Hematopoietic multipotent progenitor cell treated with erythropoietin and hydrocortisone succinate and interleukin-3 and kit ligand, for 17 days (in vitro differentiated cells): ENCODE measurements at regions not wholly inside any gene's neighbourhood (a gene's known extent, or its start where the extent isn't known, plus 50 kb on each side); places are given as distances from the start of the nearest gene placed in this dataset.
"Not testable (repeated sequence)": the region's sequence is repeated elsewhere in the genome, so short reads cannot be mapped to it uniquely, and the experiment has no call there.

Experiments
- DNase-seq: peaks from one replicate; pipeline ENCODE4 v3.0.0-alpha.2; 2015; ENCODE audit warnings: low spot score

DNA sequence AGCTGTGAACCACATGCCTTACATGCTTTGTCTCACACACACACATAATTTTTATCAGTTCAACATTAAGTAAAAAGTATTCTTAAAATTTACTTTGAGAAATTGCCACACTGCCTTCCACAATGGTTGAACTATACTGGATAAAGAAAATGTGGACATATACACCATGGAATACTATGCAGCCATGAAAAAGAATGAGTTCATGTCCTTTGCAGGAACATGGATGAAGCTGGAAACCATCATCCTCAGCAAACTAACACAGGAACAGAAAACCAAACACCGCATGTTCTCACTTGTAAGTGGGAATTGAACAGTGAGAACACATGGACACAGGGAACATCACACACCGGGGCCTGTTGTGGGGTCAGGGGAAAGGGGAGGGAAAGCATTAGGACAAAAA is 774.9 kb upstream of the RAB6C start:
- DNase-seq, result not testable (repeated sequence)

DNA sequence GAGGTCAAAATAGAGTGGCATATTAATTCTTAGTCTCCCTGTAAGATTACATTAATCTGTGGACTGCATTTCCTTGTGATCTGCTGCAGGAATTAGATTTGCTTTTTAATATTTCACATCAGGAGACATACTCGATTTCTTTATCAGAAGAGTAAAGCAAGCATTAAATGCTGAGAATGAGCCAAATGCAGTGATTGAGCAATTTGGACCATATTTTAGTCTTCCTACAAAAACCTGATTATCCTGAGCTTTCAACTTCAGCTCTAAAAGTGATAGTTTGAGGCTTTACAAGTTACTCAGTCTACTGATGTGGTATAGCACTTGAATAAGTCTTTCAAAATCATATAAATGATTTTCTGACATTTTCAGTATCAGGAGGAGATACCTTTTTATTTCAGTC is 774.3 kb upstream of the RAB6C start:
- no peak for DNase-seq

- no peak for DNase-seq
These were observed 773.7 kb upstream of the RAB6C start for GRCh38 chr2:129205766-129206165.

GRCh38 chr2:129212299-129212958 is 767.0 kb upstream of the RAB6C start:
- no peak for DNase-seq

- no peak for DNase-seq
These were observed 755.4 kb upstream of the RAB6C start for GRCh38 chr2:129224022-129224421.

DNA sequence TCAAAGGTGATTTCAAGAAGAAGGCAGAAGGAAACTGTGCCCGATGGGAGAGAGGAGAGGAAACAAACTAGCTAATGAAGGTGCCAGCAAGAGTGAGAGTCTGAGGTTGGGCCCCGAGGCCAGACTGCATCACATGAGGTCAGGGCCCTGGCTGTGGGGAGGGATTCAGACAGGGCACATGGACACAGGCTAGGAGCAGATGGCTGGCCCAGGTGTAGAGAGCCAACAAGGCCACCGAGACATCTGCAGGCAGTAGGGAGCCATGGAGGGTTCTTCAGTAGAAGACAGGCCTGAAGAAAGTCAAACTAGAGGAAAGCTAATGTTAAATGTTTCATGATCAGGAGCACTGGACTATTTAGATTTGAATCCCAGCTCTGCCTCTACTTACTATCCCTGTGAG is 755.0 kb upstream of the RAB6C start:
- DNase-seq, result no peak

DNA sequence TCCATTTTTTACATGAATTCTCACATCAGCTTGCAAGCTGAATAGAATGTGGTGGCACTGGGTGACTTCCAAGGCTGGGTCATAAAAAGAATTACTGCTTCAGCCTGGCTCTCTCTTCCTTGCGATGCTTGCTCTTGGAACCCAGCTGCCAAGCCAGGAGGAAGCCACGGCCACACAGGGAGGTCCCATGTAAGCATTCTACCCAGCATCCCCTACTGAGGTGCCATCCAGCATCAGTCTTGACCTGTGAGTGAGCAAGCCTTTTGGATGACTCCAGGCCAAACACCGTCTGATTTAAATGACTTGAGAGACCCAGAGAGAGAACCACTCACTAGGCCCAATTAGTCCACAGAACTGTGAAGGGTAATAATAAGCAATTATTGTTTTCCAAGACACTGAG is 750.3 kb upstream of the RAB6C start:
- DNase-seq, result no peak

DNA sequence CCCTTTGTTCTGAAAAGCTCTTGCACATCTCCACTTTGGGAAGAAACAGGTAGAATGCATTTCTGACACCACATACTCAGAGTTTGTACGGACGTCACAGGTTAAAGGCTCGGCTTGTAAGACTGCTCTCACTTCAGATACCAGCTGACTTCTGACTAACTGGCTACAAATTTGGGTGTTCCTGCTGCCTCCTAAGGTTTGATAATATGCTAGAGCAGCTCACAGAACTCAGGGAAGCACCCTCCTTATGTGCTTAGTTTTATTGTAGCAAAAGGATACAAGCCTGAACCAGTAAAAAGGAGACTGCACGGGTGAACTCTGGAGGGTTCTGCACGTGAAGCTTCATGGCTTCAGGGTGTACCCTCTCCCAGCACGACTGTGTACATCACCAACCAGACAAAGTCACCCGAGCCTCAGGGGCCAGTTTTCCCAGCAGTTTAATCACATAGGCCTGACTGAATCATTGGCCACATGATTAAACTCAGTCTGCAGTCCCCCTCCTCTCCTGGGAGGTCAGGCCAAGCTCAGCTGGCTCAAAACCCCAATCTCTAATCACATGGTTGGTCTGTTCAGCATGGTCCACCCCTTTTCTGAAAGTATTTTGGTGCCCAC is 749.5 kb upstream of the RAB6C start:
- DNase-seq, result no peak

- no peak for DNase-seq
These were observed 747.5 kb upstream of the RAB6C start for GRCh38 chr2:129231924-129232323.

DNA sequence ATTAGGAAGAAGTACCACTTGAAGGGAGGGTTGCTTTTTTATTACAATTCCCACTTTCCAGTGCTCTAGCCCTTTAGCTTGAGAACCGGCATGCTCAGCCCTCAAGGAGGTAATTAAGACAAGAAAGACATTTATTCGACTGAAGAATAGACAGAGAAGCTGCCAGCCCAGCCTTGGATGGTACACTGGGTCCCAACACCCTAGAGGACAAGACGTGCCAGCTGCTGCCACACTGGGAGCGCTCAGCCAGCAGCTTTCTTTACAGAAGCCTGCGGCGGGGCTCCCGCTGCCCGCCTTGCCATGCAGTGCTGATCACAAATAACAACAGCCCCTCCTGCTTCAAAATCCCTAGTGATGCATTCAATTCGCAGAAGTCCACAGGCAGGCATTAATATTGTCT is 746.3 kb upstream of the RAB6C start:
- no peak for DNase-seq

GRCh38 chr2:129233751-129234406 is 745.6 kb upstream of the RAB6C start:
- DNase-seq, result no peak

- no peak for DNase-seq
These were observed 742.9 kb upstream of the RAB6C start for GRCh38 chr2:129236601-129237000.

- no peak for DNase-seq
These were observed 741.3 kb upstream of the RAB6C start for GRCh38 chr2:129237966-129238725.

- DNase-seq, result no peak
These were observed 740.3 kb upstream of the RAB6C start for GRCh38 chr2:129239141-129239540.

- no peak for DNase-seq
These were observed 739.4 kb upstream of the RAB6C start for GRCh38 chr2:129240061-129240460.

DNA sequence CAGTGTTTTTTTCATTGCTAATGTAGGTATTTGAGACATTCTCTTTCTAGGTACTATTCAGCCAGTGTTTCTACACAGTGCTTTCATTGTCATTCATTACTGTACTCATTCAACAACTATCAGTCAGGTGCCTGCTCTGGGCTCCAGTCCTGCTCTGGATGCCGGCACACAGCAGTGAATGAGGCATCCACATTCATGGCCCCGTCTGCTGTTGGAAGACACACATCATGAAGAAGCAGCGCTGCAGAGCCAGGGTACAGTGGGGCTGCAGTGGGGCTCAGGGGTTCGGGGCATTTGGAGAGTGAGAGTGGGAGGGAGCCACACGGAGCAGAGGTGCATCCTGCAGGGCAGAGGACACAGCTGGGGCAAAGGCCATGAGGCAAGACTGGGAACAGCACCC is 737.2 kb upstream of the RAB6C start:
- no peak for DNase-seq

GRCh38 chr2:129247751-129248150 is 731.7 kb upstream of the RAB6C start:
- no peak for DNase-seq

- no peak for DNase-seq
These were observed 731.3 kb upstream of the RAB6C start for GRCh38 chr2:129248198-129248597.

DNA sequence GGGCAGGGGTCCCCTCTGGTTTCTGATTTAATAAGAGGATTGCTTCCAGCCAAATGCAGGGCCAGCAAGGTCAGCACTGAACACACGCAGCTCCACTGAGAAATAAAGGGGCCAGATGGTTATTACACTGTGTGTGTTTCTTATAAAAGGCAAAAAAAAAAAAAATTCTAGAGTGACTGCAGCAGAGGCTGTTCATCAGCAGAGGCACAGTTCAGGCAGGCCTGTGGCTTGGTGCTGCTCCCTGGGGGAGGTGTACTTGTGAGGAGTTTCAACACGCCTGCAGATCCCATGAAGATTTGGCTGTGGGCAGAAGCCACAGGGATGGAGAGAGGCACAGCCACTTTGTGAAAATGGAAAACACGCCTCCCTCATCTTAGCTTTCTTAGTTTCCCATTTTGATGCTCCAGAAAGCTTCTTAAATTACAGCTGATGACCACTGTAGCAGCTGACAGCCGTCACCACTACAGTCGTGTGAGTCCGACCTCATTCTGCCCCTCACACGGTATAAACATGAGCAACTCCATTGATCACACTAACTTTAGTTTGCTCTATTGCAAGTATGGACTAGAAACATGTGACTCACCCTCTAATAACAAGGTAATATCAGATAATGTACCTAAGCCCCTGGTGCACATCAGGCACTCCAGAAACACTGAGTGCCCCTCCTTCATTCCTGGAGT is 726.5 kb upstream of the RAB6C start:
- DNase-seq, result no peak

DNA sequence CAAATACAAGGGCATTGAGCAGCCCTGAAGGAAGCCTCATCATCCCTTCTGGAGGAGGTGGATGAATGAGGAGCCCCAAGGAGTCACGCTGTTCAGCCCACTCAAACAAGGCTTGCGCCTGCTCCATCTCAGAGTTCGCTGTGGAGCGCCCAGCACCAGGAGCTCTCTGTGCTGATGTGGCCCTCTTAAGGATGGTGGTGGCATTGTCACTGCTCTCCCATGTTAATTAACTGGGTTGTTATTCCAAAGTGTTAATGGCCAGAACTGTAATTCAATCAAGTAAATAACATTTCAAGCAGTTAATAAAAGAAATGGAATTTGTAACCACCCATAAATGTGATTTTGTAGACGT is 726.0 kb upstream of the RAB6C start:
- no peak for DNase-seq

DNA sequence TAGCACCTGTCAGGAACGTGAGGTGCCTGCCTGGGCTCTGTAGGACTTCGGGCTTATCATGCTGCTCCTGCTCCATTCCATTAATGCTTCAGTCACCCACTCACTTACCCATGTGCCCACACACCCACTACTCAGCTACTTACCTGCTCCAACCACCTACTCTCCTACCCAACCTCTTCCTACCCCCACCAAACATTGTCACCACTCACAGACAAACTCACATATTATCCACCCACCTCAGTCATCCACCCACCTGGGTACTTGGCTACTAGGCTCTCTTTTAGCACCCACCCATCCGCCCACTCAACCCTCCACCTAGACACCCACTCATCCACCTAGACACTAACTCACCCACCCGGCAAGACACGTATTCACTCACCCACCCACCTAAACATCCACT is 724.7 kb upstream of the RAB6C start:
- DNase-seq, result no peak

DNA sequence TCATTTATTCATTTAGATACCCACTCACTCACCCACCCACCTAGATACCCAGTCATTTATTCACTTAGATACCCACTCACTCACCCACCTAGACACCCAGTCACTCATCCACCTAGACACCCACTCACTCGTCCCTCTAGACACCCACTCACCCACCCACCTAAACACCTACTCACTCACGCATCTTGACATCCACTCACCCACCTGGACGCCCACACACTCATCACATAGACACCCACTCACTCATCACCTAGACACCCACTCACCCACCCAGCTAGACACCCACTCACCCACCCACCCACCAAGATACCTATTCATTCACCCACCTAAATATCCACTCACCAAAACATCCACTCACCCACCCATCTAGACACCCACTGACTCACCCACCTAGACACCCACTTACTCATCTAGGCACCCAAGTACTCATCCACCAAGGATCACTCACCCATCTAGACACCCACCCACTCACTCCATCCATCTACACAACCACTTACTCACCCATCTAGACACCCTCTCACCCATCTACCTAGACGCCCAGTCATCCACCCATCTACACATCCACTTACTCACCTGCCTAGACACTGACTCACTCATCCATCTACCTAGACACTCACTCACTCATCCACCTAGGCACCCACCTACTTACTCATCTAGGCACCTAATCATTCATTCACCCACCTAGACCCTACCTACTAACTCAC is 723.7 kb upstream of the RAB6C start:
- DNase-seq, result no peak
